CD4-positive, alpha-beta T cell (primary cell): ENCODE measurements at regions not wholly inside any gene's neighbourhood (a gene's known extent, or its start where the extent isn't known, plus 50 kb on each side); places are given as distances from the start of the nearest gene placed in this dataset.

Source experiments
- ATAC-seq: fragments of 200-7000 bp; cut with Tn5 transposase; one replicate; pipeline ENCODE4 v1.10.0; 2022; ENCODE audit warnings: mild to moderate bottlenecking; ENCODE audit not compliant: poor library complexity
- CTCF ChIA-PET: fragments of 350-600 bp; sonication (Branson Sonifier 250); formaldehyde crosslinking; loops from one replicate; lab custom pipeline; 2021; ENCODE audit warnings: antibody characterized with exemption, inconsistent platforms; lab: Charles Lee
- POLR2A ChIA-PET: fragments of 350-600 bp; sonication (Branson Sonifier 250); formaldehyde crosslinking; loops from one replicate; lab custom pipeline; 2021; ENCODE audit warnings: antibody characterized with exemption, inconsistent platforms; lab: Charles Lee
- DNase-seq, 14 experiments: peaks; one replicate each; pipeline ENCODE4 v3.0.0-alpha.2; 2013 to 2020; ENCODE audit warnings: mixed read lengths in 2 of 14
- H3K27ac ChIP-seq, 2 donors: one replicate each; pipeline versions ENCODE4 v1.5.1 to v1.7.0; 2013; ENCODE audit warnings: low read length in 2 of 2, low read depth in 1 of 2, mild to moderate bottlenecking in 1 of 2
- H3K27me3 ChIP-seq, 2 experiments: 1 replicate in 1 of 2; 2 replicates in 1 of 2; pipeline versions ENCODE4 v1.6.1 to v1.7.0; 2013; ENCODE audit warnings: low read length in 2 of 2, control low read depth in 1 of 2, mild to moderate bottlenecking in 1 of 2, moderate library complexity in 1 of 2; ENCODE audit not compliant: insufficient read depth in 2 of 2, control insufficient read depth in 1 of 2
- H3K36me3 ChIP-seq: one replicate; pipeline ENCODE4 v1.6.1; 2013; ENCODE audit warnings: low read length, control low read depth; ENCODE audit not compliant: insufficient read depth
- H3K4me1 ChIP-seq: one replicate; pipeline ENCODE4 v1.6.1; 2013; ENCODE audit warnings: low read length, control low read depth; ENCODE audit not compliant: insufficient read depth
- H3K4me3 ChIP-seq: one replicate; pipeline ENCODE4 v1.5.1; 2013; ENCODE audit warnings: mild to moderate bottlenecking, low read length, moderate library complexity
- H3K9me3 ChIP-seq, 2 experiments: 1 replicate in 1 of 2; 2 replicates in 1 of 2; pipeline versions ENCODE4 v1.6.1 to v1.7.0; 2013; ENCODE audit warnings: low read length in 2 of 2, mild to moderate bottlenecking in 2 of 2, control low read depth in 1 of 2, moderate library complexity in 1 of 2; ENCODE audit not compliant: control insufficient read depth in 1 of 2, insufficient read depth in 1 of 2
- H3K27ac Mint-ChIP-seq: one replicate; pipeline ENCODE4 v1.8.0; 2020; ENCODE audit warnings: mixed read lengths
- H3K27me3 Mint-ChIP-seq: one replicate; pipeline ENCODE4 v1.8.0; 2021; ENCODE audit warnings: mixed read lengths
- H3K36me3 Mint-ChIP-seq: one replicate; pipeline ENCODE4 v1.8.0; 2021; ENCODE audit warnings: low read depth, mixed read lengths
- H3K4me1 Mint-ChIP-seq: one replicate; pipeline ENCODE4 v1.8.0; 2021; ENCODE audit warnings: low read depth, mixed read lengths
- H3K4me3 Mint-ChIP-seq: one replicate; pipeline ENCODE4 v1.8.0; 2020; ENCODE audit warnings: mild to moderate bottlenecking, mixed read lengths
- H3K9me3 Mint-ChIP-seq: one replicate; pipeline ENCODE4 v1.8.0; 2020; ENCODE audit warnings: mixed read lengths
- intact Hi-C, 2 experiments: fragments of 100-400 bp; cut with DNase I in 1 of 2; cut with micrococcal nuclease in 1 of 2; formaldehyde crosslinking; loops; one replicate each; pipeline versions ENCODE4 v1.15.1 to v1.9.0; 2023 to 2025; cut with DNase I, micrococcal nuclease
- TF ChIP-seq, protein P1 (sequence below): fragments of 200-600 bp; IDR thresholded peaks from one replicate; pipeline ENCODE4 v1.8.0; 2022; ENCODE audit warnings: antibody characterized with exemption, mild to moderate bottlenecking

DNA sequence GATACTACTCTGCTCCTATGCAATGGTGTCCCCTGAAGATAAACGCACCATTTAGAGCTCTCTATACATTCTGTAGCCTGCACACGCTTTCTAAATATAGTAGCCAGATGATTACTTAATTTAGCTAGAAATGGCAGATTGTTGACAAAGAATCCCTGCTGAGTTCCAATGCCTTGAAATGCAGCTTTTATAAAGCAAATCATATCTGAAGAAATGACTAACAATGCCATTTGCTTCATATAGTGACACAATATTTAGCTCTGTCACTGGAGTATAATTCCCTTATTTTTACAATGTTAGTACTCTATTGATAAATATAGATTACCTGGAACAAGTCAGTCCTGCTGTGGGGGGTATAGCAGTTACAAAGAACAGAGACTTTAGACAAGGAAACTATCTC lies 166.2 kb downstream of the CDCA7 start:
- intact Hi-C loops = no loop called here

DNA sequence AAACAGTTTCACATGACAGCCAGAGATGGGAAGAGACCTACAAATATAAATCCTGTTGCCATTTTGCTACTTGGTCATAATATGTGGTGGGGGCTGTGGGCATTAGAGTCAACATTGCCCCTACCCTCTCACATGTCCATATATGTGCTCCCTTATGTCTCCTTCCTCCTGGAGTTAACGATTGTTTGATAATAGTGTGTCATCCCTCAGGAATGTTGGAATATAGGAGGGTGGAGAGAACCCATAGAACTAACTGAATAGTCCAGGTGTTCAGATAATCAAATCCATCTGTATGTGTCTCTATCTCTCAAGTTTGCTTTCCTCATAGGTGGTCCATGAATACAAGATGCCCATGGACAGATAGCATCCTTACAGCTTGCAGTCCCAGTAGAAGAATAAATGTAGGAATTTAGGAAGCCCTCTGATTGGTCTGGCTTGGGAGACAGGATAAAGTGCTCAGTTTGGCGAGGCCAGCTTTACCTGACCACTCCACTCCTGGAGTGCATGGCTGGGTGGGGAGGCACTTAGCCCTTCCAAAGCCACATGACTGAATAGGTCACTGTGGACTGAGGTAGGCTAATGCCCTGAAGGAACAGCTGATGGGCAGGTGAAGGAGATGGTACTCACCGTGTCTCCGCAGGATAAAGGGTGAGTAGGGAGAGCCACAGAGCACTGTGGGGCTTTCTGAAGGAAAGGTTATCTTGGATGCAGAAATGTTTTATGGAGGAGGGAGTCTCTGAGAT lies 166.9 kb downstream of the CDCA7 start:
- peaks cover 0 to 4% of the 10 kb centered on the region in 2 experiments for H3K9me3 ChIP-seq
- H3K27me3 ChIP-seq = no peaks in the 10 kb centered on the region
- H3K4me1 Mint-ChIP-seq = no peaks in the 10 kb centered on the region
- CTCF ChIA-PET = no interaction called here
- no peak overlapping the region for H3K4me3 ChIP-seq
- H3K36me3 ChIP-seq = no peaks in the 10 kb centered on the region
- no peak overlapping the region for H3K4me3 Mint-ChIP-seq
- H3K27ac Mint-ChIP-seq = no peak overlapping the region
- H3K36me3 Mint-ChIP-seq = no peaks in the 10 kb centered on the region
- no peaks in the 10 kb centered on the region for H3K4me1 ChIP-seq
- DNase-seq = no peak
- TF ChIP-seq, protein P1, sequence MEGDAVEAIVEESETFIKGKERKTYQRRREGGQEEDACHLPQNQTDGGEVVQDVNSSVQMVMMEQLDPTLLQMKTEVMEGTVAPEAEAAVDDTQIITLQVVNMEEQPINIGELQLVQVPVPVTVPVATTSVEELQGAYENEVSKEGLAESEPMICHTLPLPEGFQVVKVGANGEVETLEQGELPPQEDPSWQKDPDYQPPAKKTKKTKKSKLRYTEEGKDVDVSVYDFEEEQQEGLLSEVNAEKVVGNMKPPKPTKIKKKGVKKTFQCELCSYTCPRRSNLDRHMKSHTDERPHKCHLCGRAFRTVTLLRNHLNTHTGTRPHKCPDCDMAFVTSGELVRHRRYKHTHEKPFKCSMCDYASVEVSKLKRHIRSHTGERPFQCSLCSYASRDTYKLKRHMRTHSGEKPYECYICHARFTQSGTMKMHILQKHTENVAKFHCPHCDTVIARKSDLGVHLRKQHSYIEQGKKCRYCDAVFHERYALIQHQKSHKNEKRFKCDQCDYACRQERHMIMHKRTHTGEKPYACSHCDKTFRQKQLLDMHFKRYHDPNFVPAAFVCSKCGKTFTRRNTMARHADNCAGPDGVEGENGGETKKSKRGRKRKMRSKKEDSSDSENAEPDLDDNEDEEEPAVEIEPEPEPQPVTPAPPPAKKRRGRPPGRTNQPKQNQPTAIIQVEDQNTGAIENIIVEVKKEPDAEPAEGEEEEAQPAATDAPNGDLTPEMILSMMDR = no peak
- POLR2A ChIA-PET = no interaction called here
- H3K9me3 Mint-ChIP-seq = peaks cover 3% of the 10 kb centered on the region
- H3K27ac ChIP-seq = no peak overlapping the region
- H3K27me3 Mint-ChIP-seq = peaks cover 18% of the 10 kb centered on the region
- ATAC-seq = no peak
- intact Hi-C loops = no loop called here

More for the DNA sequence above, 166.2 kb downstream of the CDCA7 start:
- H3K4me1 Mint-ChIP-seq = no peaks in the 10 kb centered on the region
- no peak overlapping the region for H3K27ac Mint-ChIP-seq
- ChIA-PET POLR2A (no interaction called here), CTCF (no interaction called here)
- Histone ChIP-seq H3K4me1 (no peaks in the 10 kb centered on the region), H3K4me3 (no peak overlapping the region), H3K9me3 (peaks cover 0 to 4% of the 10 kb centered on the region in 2 experiments), H3K27ac (no peak overlapping the region), H3K27me3 (no peaks in the 10 kb centered on the region), H3K36me3 (no peaks in the 10 kb centered on the region)
- TF ChIP-seq, protein P1 = no peak
- H3K4me3 Mint-ChIP-seq = no peak overlapping the region
- peaks cover 3% of the 10 kb centered on the region for H3K9me3 Mint-ChIP-seq
- no peak for DNase-seq
- no peaks in the 10 kb centered on the region for H3K36me3 Mint-ChIP-seq
- H3K27me3 Mint-ChIP-seq = peaks cover 18% of the 10 kb centered on the region
- no peak for ATAC-seq

DNA sequence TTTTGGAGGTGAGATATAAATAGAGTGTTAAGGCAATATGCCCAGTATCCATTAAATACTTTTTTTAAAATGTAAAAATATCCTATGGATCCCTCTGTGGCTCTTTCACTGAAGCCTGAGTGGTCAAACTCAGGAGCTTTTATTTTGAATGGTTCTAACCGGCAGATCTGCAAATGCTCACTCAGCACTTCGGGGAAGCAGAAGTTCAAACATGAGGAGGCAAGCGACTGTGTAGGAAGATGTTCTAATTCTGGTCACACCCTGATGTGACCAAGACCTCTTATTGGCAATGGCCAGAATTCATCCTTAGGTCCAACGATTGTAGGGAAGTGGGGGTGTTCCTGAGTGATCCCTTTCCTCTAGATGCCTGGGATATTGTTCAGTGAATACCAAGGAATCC lies 168.8 kb downstream of the CDCA7 start:
- H3K36me3 ChIP-seq = no peaks in the 10 kb centered on the region
- intact Hi-C loops = no loop called here
- POLR2A ChIA-PET = no interaction called here
- TF ChIP-seq, protein P1 = no peak
- no peak overlapping the region for H3K27ac ChIP-seq
- Mint-ChIP-seq H3K36me3 (no peaks in the 10 kb centered on the region), H3K4me3 (no peak overlapping the region), H3K27me3 (peaks cover 18% of the 10 kb centered on the region), H3K27ac (no peak overlapping the region), H3K9me3 (peaks cover 3% of the 10 kb centered on the region), H3K4me1 (no peaks in the 10 kb centered on the region)
- no peaks in the 10 kb centered on the region for H3K27me3 ChIP-seq
- no peaks in the 10 kb centered on the region for H3K9me3 ChIP-seq
- ATAC-seq (no peak), DNase-seq (no peak)
- no peak overlapping the region for H3K4me3 ChIP-seq
- no peaks in the 10 kb centered on the region for H3K4me1 ChIP-seq
- CTCF ChIA-PET = no interaction called here
